ENCODE measurements at regions not wholly inside any gene's neighbourhood (a gene's known extent, or its start where the extent isn't known, plus 50 kb on each side); places are given as distances from the start of the nearest gene placed in this dataset.

- DNase-seq (ENCODE audit: low read depth in 2 of 2) = no peak
Observed at GRCh38 chr5:93070938-93071337, 510.1 kb downstream of the NR2F1-AS1 start.

GRCh38 chr5:93069276-93069675 is 511.7 kb downstream of the NR2F1-AS1 start:
- no peak for DNase-seq (ENCODE audit: low read depth in 2 of 2)

GRCh38 chr5:93062548-93062947 is 518.5 kb downstream of the NR2F1-AS1 start:
- DNase-seq (ENCODE audit: low read depth in 2 of 2) = no peak

- no peak for DNase-seq (ENCODE audit: low read depth in 2 of 2)
Observed at GRCh38 chr5:93058309-93058708, 522.7 kb downstream of the NR2F1-AS1 start.

- DNase-seq (ENCODE audit: low read depth in 2 of 2) = no peak
Observed at GRCh38 chr5:93057311-93057710, 523.7 kb downstream of the NR2F1-AS1 start.

GRCh38 chr5:93055971-93056370 is 525.0 kb downstream of the NR2F1-AS1 start:
- no peak for DNase-seq (ENCODE audit: low read depth in 2 of 2)

GRCh38 chr5:93055561-93055960 is 525.5 kb downstream of the NR2F1-AS1 start:
- no peak for DNase-seq (ENCODE audit: low read depth in 2 of 2)

- no peak for DNase-seq (ENCODE audit: low read depth in 2 of 2)
Observed at GRCh38 chr5:93054424-93055163, 526.4 kb downstream of the NR2F1-AS1 start.

GRCh38 chr5:93053825-93054224 is 527.2 kb downstream of the NR2F1-AS1 start:
- no peak for DNase-seq (ENCODE audit: low read depth in 2 of 2)

GRCh38 chr5:93048858-93049257 is 532.2 kb downstream of the NR2F1-AS1 start:
- no peak for DNase-seq (ENCODE audit: low read depth in 2 of 2)

GRCh38 chr5:93044859-93045666 is 536.0 kb downstream of the NR2F1-AS1 start:
- no peak for DNase-seq (ENCODE audit: low read depth in 2 of 2)

GRCh38 chr5:93039888-93040287 is 541.1 kb downstream of the NR2F1-AS1 start:
- DNase-seq (ENCODE audit: low read depth in 2 of 2) = no peak

GRCh38 chr5:93034621-93035590 is 546.1 kb downstream of the NR2F1-AS1 start:
- DNase-seq (ENCODE audit: low read depth in 2 of 2) = peak in 1 of 2 donors; percentile 1

GRCh38 chr5:93022796-93023447 is 558.1 kb downstream of the NR2F1-AS1 start:
- no peak for DNase-seq (ENCODE audit: low read depth in 2 of 2)

GRCh38 chr5:93022211-93022610 is 558.8 kb downstream of the NR2F1-AS1 start:
- DNase-seq (ENCODE audit: low read depth in 2 of 2) = no peak

- DNase-seq (ENCODE audit: low read depth in 2 of 2) = no peak
Observed at GRCh38 chr5:93019896-93020295, 561.1 kb downstream of the NR2F1-AS1 start.

- no peak for DNase-seq (ENCODE audit: low read depth in 2 of 2)
Observed at GRCh38 chr5:93018461-93018860, 562.6 kb downstream of the NR2F1-AS1 start.

- DNase-seq (ENCODE audit: low read depth in 2 of 2) = no peak
Observed at GRCh38 chr5:93017849-93018248, 563.2 kb downstream of the NR2F1-AS1 start.

- no peak for DNase-seq (ENCODE audit: low read depth in 2 of 2)
Observed at GRCh38 chr5:93017376-93017775, 563.6 kb downstream of the NR2F1-AS1 start.

GRCh38 chr5:93010616-93011015 is 570.4 kb downstream of the NR2F1-AS1 start:
- no peak for DNase-seq (ENCODE audit: low read depth in 2 of 2)

GRCh38 chr5:93010037-93010436 is 571.0 kb downstream of the NR2F1-AS1 start:
- DNase-seq (ENCODE audit: low read depth in 2 of 2) = no peak
